ENCODE measurements at regions not wholly inside any gene's neighbourhood (a gene's known extent, or its start where the extent isn't known, plus 50 kb on each side); places are given as distances from the start of the nearest gene placed in this dataset.
"Not testable (repeated sequence)": the region's sequence is repeated elsewhere in the genome, so short reads cannot be mapped to it uniquely, and the experiment has no call there.

DNA sequence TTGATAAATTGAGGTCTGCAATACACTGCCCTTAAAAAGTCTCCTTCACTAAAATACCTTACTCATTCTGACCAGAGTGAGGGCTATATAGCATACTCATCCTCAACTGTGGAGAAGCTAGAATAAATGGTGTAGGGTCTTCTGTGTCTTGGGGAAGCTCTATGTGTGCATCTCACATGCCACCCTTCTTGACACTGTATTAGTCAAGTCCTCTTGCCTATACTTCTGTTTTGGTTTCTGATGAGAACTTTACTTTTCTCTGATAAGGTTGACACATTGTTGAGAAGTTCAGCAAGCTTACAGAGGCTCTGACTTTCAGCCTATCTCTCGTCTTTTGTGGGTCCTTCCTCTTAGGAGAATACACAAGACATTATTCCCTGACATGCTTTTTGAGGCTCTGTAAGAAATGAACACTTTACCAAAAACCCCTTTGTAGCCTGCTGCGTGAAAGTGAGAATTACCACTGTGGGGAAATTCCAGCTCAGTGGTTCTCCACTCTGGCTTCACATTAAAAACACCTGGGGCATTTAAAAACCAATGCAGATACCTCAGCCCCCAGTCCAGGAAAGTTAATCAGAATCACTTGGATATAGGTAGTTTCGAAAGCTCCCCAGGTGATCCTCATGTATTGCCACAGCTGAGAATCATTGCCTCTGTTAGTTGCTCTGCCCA, 372.1 kb upstream of the HS3ST5 start:
- Mint-ChIP-seq H3K9me3 (peaks cover 25% of the 10 kb centered on the region), H3K4me1 (no peaks in the 10 kb centered on the region), H3K4me3 (no peak overlapping the region), H3K36me3 (ENCODE audit: insufficient read depth) (no peaks in the 10 kb centered on the region), H3K27me3 (no peaks in the 10 kb centered on the region), H3K27ac (ENCODE audit: low read depth) (no peak overlapping the region)
- ATAC-seq (replicated peaks; ENCODE audit: extremely low read depth, poor library complexity, severe bottlenecking): no peak
- DNase-seq (ENCODE audit: low spot score in 2 of 2): no peak

DNA sequence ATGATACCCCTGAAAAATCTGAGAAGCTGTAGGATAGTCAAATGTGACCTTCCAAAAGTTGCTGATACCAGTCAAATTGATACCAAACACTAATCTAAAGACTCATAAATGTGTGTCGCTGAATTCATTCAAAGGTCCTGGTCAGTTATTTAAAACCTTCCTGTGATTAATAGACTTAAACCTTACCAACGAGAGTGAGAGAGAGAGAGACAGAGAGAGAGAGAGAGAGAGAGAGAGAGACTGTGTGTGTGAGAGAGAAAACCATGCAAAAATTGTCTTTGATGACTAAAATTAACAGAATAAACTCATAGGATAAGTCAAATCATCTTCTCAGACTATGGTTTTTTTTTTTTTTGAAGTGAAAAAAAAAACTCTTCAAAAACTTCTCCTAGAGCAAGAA, 370.9 kb upstream of the HS3ST5 start:
- no peak overlapping the region for H3K4me3 Mint-ChIP-seq
- H3K27ac Mint-ChIP-seq (ENCODE audit: low read depth): no peak overlapping the region
- ATAC-seq (replicated peaks; ENCODE audit: extremely low read depth, poor library complexity, severe bottlenecking): no peak
- DNase-seq (ENCODE audit: low spot score in 2 of 2): no peak
- no peaks in the 10 kb centered on the region for H3K36me3 Mint-ChIP-seq (ENCODE audit: insufficient read depth)
- H3K4me1 Mint-ChIP-seq: no peaks in the 10 kb centered on the region
- no peaks in the 10 kb centered on the region for H3K27me3 Mint-ChIP-seq
- H3K9me3 Mint-ChIP-seq: peaks cover 25% of the 10 kb centered on the region

GRCh38 chr6:114712129-114712662, 369.4 kb upstream of the HS3ST5 start:
- ATAC-seq (replicated peaks; ENCODE audit: extremely low read depth, poor library complexity, severe bottlenecking) (no peak), DNase-seq (ENCODE audit: low spot score in 2 of 2) (no peak)
- H3K9me3 Mint-ChIP-seq: peaks cover 19% of the 10 kb centered on the region
- H3K36me3 Mint-ChIP-seq (ENCODE audit: insufficient read depth): no peaks in the 10 kb centered on the region
- no peak overlapping the region for H3K27ac Mint-ChIP-seq (ENCODE audit: low read depth)
- no peaks in the 10 kb centered on the region for H3K4me1 Mint-ChIP-seq
- H3K27me3 Mint-ChIP-seq: no peaks in the 10 kb centered on the region
- no peak overlapping the region for H3K4me3 Mint-ChIP-seq

GRCh38 chr6:114707081-114707620, 364.3 kb upstream of the HS3ST5 start:
- no peak for DNase-seq (ENCODE audit: low spot score in 2 of 2)
- Mint-ChIP-seq H3K27me3 (no peaks in the 10 kb centered on the region), H3K9me3 (no peaks in the 10 kb centered on the region), H3K36me3 (ENCODE audit: insufficient read depth) (no peaks in the 10 kb centered on the region), H3K27ac (ENCODE audit: low read depth) (no peak overlapping the region), H3K4me3 (no peak overlapping the region), H3K4me1 (no peaks in the 10 kb centered on the region)
- no peak for ATAC-seq (replicated peaks; ENCODE audit: extremely low read depth, poor library complexity, severe bottlenecking)

- DNase-seq (ENCODE audit: low spot score in 2 of 2) (no peak), ATAC-seq (replicated peaks; ENCODE audit: extremely low read depth, poor library complexity, severe bottlenecking) (no peak)
- H3K27me3 Mint-ChIP-seq: no peaks in the 10 kb centered on the region
- H3K4me1 Mint-ChIP-seq: no peaks in the 10 kb centered on the region
- H3K36me3 Mint-ChIP-seq (ENCODE audit: insufficient read depth): no peaks in the 10 kb centered on the region
- H3K9me3 Mint-ChIP-seq: peaks cover 20% of the 10 kb centered on the region
- no peak overlapping the region for H3K4me3 Mint-ChIP-seq
- no peak overlapping the region for H3K27ac Mint-ChIP-seq (ENCODE audit: low read depth)
These were observed 347.8 kb upstream of the HS3ST5 start for GRCh38 chr6:114690625-114691024.

DNA sequence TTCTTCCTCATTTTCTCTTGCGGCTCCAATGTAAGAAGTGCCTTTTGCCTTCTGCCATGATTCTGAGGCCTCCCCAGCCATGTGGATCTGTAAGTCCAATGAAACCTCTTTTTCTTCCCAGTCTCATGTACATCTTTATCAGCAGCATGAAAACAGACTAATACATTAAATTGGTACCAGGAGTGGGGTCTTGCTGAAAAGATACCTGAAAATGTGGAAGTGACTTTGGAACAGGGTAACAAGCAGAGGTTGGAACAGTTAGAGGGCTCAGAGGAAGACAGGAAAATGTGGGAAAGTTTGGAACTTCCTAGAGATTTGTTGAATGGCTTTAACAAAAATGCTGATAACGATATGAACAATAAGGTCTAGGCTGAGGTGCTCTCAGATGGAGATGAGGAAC, 316.7 kb upstream of the HS3ST5 start:
- Mint-ChIP-seq H3K36me3 (ENCODE audit: insufficient read depth) (no peaks in the 10 kb centered on the region), H3K9me3 (peaks cover 19% of the 10 kb centered on the region)

GRCh38 chr6:114651611-114652010, 308.8 kb upstream of the HS3ST5 start:
- DNase-seq (ENCODE audit: low spot score in 2 of 2) (no peak), ATAC-seq (replicated peaks; ENCODE audit: extremely low read depth, poor library complexity, severe bottlenecking) (no peak)
- H3K9me3 Mint-ChIP-seq: peaks cover 9% of the 10 kb centered on the region
- no peaks in the 10 kb centered on the region for H3K36me3 Mint-ChIP-seq (ENCODE audit: insufficient read depth)
- H3K27me3 Mint-ChIP-seq: no peaks in the 10 kb centered on the region
- H3K27ac Mint-ChIP-seq (ENCODE audit: low read depth): no peak overlapping the region
- H3K4me3 Mint-ChIP-seq: no peak overlapping the region
- no peaks in the 10 kb centered on the region for H3K4me1 Mint-ChIP-seq

More for the DNA sequence above, 316.7 kb upstream of the HS3ST5 start:
- Mint-ChIP-seq H3K4me3 (no peak overlapping the region), H3K4me1 (no peaks in the 10 kb centered on the region), H3K27me3 (no peaks in the 10 kb centered on the region), H3K27ac (ENCODE audit: low read depth) (no peak overlapping the region)
- ATAC-seq (replicated peaks; ENCODE audit: extremely low read depth, poor library complexity, severe bottlenecking) (no peak), DNase-seq (ENCODE audit: low spot score in 2 of 2) (no peak)

GRCh38 chr6:114650891-114651290, 308.1 kb upstream of the HS3ST5 start:
- Mint-ChIP-seq H3K4me3 (no peak overlapping the region), H3K27ac (ENCODE audit: low read depth) (no peak overlapping the region), H3K27me3 (no peaks in the 10 kb centered on the region), H3K36me3 (ENCODE audit: insufficient read depth) (no peaks in the 10 kb centered on the region), H3K4me1 (no peaks in the 10 kb centered on the region), H3K9me3 (peaks cover 13% of the 10 kb centered on the region)
- DNase-seq (ENCODE audit: low spot score in 2 of 2) (no peak), ATAC-seq (replicated peaks; ENCODE audit: extremely low read depth, poor library complexity, severe bottlenecking) (no peak)

DNA sequence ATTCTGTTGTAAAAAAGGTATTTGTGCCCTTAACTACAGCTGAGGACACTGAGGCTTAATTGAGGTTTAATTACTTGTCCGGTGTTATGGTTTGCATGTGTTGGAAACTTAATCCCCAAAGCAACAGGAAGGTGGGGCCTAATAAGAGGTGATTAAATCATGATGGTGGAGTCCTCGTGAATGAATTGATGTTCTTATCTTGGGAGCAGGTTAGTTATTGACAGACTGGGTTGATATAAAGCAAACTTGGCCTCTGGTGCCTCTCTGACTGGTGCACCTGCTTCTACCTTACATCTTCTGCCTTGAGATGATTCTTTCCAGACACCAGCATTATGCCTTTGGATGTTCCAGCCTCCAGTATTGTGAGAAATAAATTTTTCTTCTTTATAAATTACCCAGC, 306.5 kb upstream of the HS3ST5 start:
- Mint-ChIP-seq H3K4me3 (no peak overlapping the region), H3K27ac (ENCODE audit: low read depth) (no peak overlapping the region), H3K9me3 (peaks cover 13% of the 10 kb centered on the region), H3K4me1 (no peaks in the 10 kb centered on the region), H3K36me3 (ENCODE audit: insufficient read depth) (no peaks in the 10 kb centered on the region), H3K27me3 (no peaks in the 10 kb centered on the region)
- DNase-seq (ENCODE audit: low spot score in 2 of 2): no peak
- ATAC-seq (replicated peaks; ENCODE audit: extremely low read depth, poor library complexity, severe bottlenecking): no peak

- Mint-ChIP-seq H3K27ac (ENCODE audit: low read depth) (no peak overlapping the region), H3K9me3 (peaks cover 13% of the 10 kb centered on the region)
These were observed 306.0 kb upstream of the HS3ST5 start for GRCh38 chr6:114648847-114649246.

DNA sequence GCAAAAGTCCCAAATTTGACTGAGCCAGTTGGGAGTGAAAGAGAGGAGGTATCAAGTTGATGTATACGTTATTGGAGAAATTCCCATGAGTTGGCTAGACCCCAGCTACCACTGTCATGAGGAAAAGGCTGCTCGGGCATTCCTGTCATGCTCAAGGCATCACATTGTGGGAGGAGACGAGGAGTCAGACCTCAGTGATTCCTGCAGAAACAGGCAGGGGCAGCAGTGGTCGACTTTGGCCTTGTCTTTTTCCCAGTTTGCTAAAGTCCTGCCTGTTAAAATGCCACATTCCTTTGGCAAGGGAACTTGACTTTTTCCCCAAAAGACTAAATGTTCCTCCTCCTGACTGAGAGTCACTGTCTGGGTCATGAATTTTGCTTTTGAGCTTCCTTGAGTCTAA, 295.5 kb upstream of the HS3ST5 start:
- H3K4me1 Mint-ChIP-seq: no peaks in the 10 kb centered on the region

More at GRCh38 chr6:114648847-114649246, 306.0 kb upstream of the HS3ST5 start:
- H3K4me1 Mint-ChIP-seq: no peaks in the 10 kb centered on the region
- no peaks in the 10 kb centered on the region for H3K36me3 Mint-ChIP-seq (ENCODE audit: insufficient read depth)
- no peak for ATAC-seq (replicated peaks; ENCODE audit: extremely low read depth, poor library complexity, severe bottlenecking)
- no peak for DNase-seq (ENCODE audit: low spot score in 2 of 2)
- H3K4me3 Mint-ChIP-seq: no peak overlapping the region
- H3K27me3 Mint-ChIP-seq: no peaks in the 10 kb centered on the region

DNA sequence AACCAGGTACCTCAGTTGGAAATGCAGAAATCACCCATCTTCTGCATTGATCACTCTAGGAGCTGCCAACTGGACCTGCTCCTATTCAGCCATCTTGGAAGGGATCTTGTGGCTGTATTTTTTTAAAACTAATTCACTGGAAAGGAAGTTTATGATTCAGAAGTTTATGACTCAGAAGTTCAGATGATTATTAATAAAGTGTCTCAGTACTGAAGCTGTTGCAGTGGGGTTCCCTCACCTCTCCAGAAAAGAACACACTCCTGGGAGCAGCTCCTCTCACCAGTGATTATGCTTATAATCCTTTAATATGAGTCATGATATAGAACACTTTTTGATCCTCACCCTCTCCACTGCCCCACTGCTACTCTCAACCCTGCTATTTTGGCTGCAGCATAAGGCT, 291.2 kb upstream of the HS3ST5 start:
- DNase-seq (ENCODE audit: low spot score in 2 of 2) (no peak), ATAC-seq (replicated peaks; ENCODE audit: extremely low read depth, poor library complexity, severe bottlenecking) (no peak)
- Mint-ChIP-seq H3K9me3 (peaks cover 17% of the 10 kb centered on the region), H3K27ac (ENCODE audit: low read depth) (no peak overlapping the region), H3K4me3 (no peak overlapping the region), H3K27me3 (no peaks in the 10 kb centered on the region), H3K36me3 (ENCODE audit: insufficient read depth) (no peaks in the 10 kb centered on the region), H3K4me1 (no peaks in the 10 kb centered on the region)

More for the DNA sequence above, 295.5 kb upstream of the HS3ST5 start:
- no peaks in the 10 kb centered on the region for H3K27me3 Mint-ChIP-seq
- H3K9me3 Mint-ChIP-seq: peaks cover 6% of the 10 kb centered on the region
- ATAC-seq (replicated peaks; ENCODE audit: extremely low read depth, poor library complexity, severe bottlenecking) (no peak), DNase-seq (ENCODE audit: low spot score in 2 of 2) (no peak)
- no peak overlapping the region for H3K27ac Mint-ChIP-seq (ENCODE audit: low read depth)
- peaks cover 1% of the 10 kb centered on the region for H3K36me3 Mint-ChIP-seq (ENCODE audit: insufficient read depth)
- H3K4me3 Mint-ChIP-seq: no peak overlapping the region

DNA sequence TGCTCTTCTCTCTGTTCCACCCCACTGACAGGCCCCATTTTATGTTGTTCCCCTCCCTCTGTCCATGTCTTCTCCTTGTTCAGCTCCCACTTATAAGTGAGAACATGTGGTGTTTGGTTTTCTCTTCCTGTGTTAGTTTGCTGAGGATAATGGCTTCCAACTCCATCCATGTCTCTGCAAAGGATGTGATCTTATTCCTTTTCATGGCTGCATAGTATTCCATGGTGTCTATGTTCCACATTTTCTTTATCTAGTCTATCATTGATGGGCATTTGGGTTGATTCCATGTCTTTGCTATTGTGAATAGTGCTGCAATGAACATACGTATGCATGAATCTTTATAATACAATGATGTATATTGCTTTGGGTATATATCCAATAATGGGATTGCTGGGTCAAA, 283.4 kb upstream of the HS3ST5 start:
- H3K9me3 Mint-ChIP-seq: peaks cover 22% of the 10 kb centered on the region
- not testable (repeated sequence) for H3K27me3 Mint-ChIP-seq; ATAC-seq (replicated peaks; ENCODE audit: extremely low read depth, poor library complexity, severe bottlenecking); DNase-seq (ENCODE audit: low spot score in 2 of 2); H3K27ac Mint-ChIP-seq (ENCODE audit: low read depth); H3K4me1 Mint-ChIP-seq; H3K4me3 Mint-ChIP-seq; H3K36me3 Mint-ChIP-seq (ENCODE audit: insufficient read depth)

All from central memory CD8-positive, alpha-beta T cell (primary cell).